ENCODE measurements at regions not wholly inside any gene's neighbourhood (a gene's known extent, or its start where the extent isn't known, plus 50 kb on each side); places are given as distances from the start of the nearest gene placed in this dataset.
"Not testable (repeated sequence)": the region's sequence is repeated elsewhere in the genome, so short reads cannot be mapped to it uniquely, and the experiment has no call there.

GRCh38 chr1:116298213-116298579, 74.8 kb upstream of the ATP1A1 start:
- not testable (repeated sequence) for DNase-seq

GRCh38 chr1:116298746-116299145, 74.3 kb upstream of the ATP1A1 start:
- DNase-seq: no peak

- DNase-seq: no peak
Observed at GRCh38 chr1:116299248-116299647, 73.8 kb upstream of the ATP1A1 start.

GRCh38 chr1:116302281-116302680, 70.8 kb upstream of the ATP1A1 start:
- DNase-seq: no peak

GRCh38 chr1:116306102-116306501, 66.9 kb upstream of the ATP1A1 start:
- DNase-seq: no peak

GRCh38 chr1:116306840-116307442, 66.1 kb upstream of the ATP1A1 start:
- DNase-seq: no peak

- no peak for DNase-seq
Observed at GRCh38 chr1:116308276-116308675, 64.8 kb upstream of the ATP1A1 start.

GRCh38 chr1:116309090-116309870, 63.8 kb upstream of the ATP1A1 start:
- no peak for DNase-seq

GRCh38 chr1:116310180-116310579, 62.9 kb upstream of the ATP1A1 start:
- DNase-seq: peak; percentile 7

GRCh38 chr1:116311193-116311592, 61.9 kb upstream of the ATP1A1 start:
- no peak for DNase-seq

- no peak for DNase-seq
Observed at GRCh38 chr1:116311756-116312680, 61.0 kb upstream of the ATP1A1 start.

GRCh38 chr1:116312681-116313069, 60.4 kb upstream of the ATP1A1 start:
- DNase-seq: no peak

- DNase-seq: no peak
Observed at GRCh38 chr1:116313776-116314175, 59.3 kb upstream of the ATP1A1 start.

- no peak for DNase-seq
Observed at GRCh38 chr1:116314305-116314919, 58.6 kb upstream of the ATP1A1 start.

- no peak for DNase-seq
Observed at GRCh38 chr1:116316373-116316772, 56.7 kb upstream of the ATP1A1 start.

GRCh38 chr1:116318897-116319296, 54.1 kb upstream of the ATP1A1 start:
- no peak for DNase-seq

GRCh38 chr1:116320874-116321273, 52.2 kb upstream of the ATP1A1 start:
- DNase-seq: no peak

- DNase-seq: no peak
Observed at GRCh38 chr1:116321766-116322175, 51.3 kb upstream of the ATP1A1 start.

- no peak for DNase-seq
Observed at GRCh38 chr1:116322752-116323405, 50.2 kb upstream of the ATP1A1 start.
